ENCODE measurements at regions not wholly inside any gene's neighbourhood (a gene's known extent, or its start where the extent isn't known, plus 50 kb on each side); places are given as distances from the start of the nearest gene placed in this dataset.

DNA sequence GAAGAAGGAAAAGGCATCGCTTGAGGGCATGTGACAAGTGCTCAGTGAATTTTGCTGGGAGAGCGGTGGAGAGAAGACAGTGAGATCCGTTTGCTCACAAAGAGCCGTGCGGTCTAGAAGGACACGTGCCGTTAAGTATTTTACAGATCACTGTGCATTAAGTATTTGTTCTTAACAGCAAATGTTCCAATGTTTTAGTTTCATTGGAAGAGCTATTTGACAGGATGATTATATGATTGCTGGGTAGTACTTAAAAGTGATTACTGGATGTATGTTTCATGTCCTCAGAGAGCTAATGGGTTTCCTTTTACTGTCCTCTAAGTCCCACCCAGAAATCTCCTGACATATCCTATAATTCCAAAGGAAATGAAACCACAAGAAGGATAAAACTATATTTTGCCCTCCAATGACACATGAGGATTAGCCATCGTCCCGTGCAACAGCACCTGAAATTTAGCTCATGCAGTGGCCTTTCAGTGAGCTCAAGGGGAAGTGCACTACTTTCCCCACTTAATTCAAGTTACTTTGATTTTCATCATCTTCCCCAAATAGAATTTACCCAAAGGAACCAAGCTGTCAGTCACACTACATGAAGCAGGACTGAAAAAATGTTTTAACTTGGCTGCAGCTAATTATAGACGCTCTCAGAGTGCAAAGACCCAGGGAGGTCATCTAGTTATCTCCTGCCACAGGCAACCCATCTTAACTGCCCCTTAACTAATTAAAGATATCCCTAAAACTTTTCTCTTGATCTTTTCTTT is 80.3 kb downstream of the KLF6 start:
- H3K27me3 ChIP-seq (ENCODE audit: low read depth, low read length), result no peaks in the 10 kb centered on the region
- H3K36me3 ChIP-seq (ENCODE audit: control insufficient read depth in 1 of 2, insufficient read depth in 2 of 2, low read length in 2 of 2), result no peaks in the 10 kb centered on the region
- H3K4me3 ChIP-seq (ENCODE audit: low read depth in 1 of 2, low read length in 2 of 2), result no peak overlapping the region
- no peak overlapping the region for H3K27ac ChIP-seq (ENCODE audit: low read length)
- no peaks in the 10 kb centered on the region for H3K9me3 ChIP-seq (ENCODE audit: control insufficient read depth in 1 of 2, low read length in 2 of 2)
- H3K4me1 ChIP-seq (ENCODE audit: control insufficient read depth in 1 of 2, insufficient read depth in 2 of 2, low read length in 2 of 2), result no peaks in the 10 kb centered on the region

DNA sequence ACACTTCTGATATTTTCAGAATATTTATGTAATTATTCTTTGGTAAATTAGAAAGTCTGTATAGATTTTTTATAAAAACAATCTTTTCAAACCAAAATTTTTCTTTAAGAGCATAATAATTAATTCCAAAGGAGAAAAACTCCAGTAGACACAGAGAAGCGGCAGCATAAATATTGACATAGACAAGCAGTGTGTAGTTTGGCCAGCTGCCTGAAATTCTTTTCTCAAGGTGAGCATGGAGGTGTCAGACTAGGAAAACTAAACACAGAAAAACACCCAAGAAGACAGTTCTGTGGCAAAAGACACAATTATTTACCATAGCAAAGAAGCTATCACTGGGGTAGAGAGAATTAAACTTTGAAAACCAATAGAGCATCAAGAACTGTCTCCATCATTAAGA is 82.4 kb downstream of the KLF6 start:
- H3K4me1 ChIP-seq (ENCODE audit: control insufficient read depth in 1 of 2, insufficient read depth in 2 of 2, low read length in 2 of 2), result no peaks in the 10 kb centered on the region

GRCh38 chr10:3702056-3702546 is 82.9 kb downstream of the KLF6 start:
- H3K9me3 ChIP-seq (ENCODE audit: control insufficient read depth in 1 of 2, low read length in 2 of 2), result no peaks in the 10 kb centered on the region
- H3K4me3 ChIP-seq (ENCODE audit: low read depth in 1 of 2, low read length in 2 of 2), result no peak overlapping the region
- no peaks in the 10 kb centered on the region for H3K36me3 ChIP-seq (ENCODE audit: control insufficient read depth in 1 of 2, insufficient read depth in 2 of 2, low read length in 2 of 2)
- H3K27me3 ChIP-seq (ENCODE audit: low read depth, low read length), result no peaks in the 10 kb centered on the region
- no peaks in the 10 kb centered on the region for H3K4me1 ChIP-seq (ENCODE audit: control insufficient read depth in 1 of 2, insufficient read depth in 2 of 2, low read length in 2 of 2)
- H3K27ac ChIP-seq (ENCODE audit: low read length), result no peak overlapping the region

More for the DNA sequence above, 82.4 kb downstream of the KLF6 start:
- Histone ChIP-seq H3K27me3 (ENCODE audit: low read depth, low read length) (no peaks in the 10 kb centered on the region), H3K4me3 (ENCODE audit: low read depth in 1 of 2, low read length in 2 of 2) (no peak overlapping the region), H3K9me3 (ENCODE audit: control insufficient read depth in 1 of 2, low read length in 2 of 2) (no peaks in the 10 kb centered on the region), H3K27ac (ENCODE audit: low read length) (no peak overlapping the region), H3K36me3 (ENCODE audit: control insufficient read depth in 1 of 2, insufficient read depth in 2 of 2, low read length in 2 of 2) (no peaks in the 10 kb centered on the region)

DNA sequence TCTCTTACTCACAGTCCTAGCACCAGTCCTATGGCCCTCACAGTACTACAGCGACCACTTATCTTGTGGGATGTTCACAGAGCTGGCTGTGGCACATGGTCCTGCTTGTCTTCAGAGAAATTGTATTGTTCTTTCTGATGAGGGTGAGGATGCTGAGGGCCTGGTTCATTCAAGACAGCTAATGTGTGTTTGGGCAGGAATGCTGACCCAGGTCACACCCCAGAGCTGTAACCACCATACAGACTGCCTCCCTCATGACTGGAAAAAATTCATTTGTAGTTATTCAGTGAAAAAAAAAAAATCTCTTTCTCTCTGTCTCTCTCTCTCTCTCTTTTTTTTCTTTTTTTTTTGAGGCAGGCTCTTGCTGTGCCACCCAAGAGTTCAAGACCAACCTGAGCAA is 83.5 kb downstream of the KLF6 start:
- no peaks in the 10 kb centered on the region for H3K27me3 ChIP-seq (ENCODE audit: low read depth, low read length)
- no peaks in the 10 kb centered on the region for H3K36me3 ChIP-seq (ENCODE audit: control insufficient read depth in 1 of 2, insufficient read depth in 2 of 2, low read length in 2 of 2)
- no peaks in the 10 kb centered on the region for H3K4me1 ChIP-seq (ENCODE audit: control insufficient read depth in 1 of 2, insufficient read depth in 2 of 2, low read length in 2 of 2)
- H3K9me3 ChIP-seq (ENCODE audit: control insufficient read depth in 1 of 2, low read length in 2 of 2), result no peaks in the 10 kb centered on the region
- H3K4me3 ChIP-seq (ENCODE audit: low read depth in 1 of 2, low read length in 2 of 2), result no peak overlapping the region
- no peak overlapping the region for H3K27ac ChIP-seq (ENCODE audit: low read length)

- Histone ChIP-seq H3K4me3 (ENCODE audit: low read depth in 1 of 2, low read length in 2 of 2) (no peak overlapping the region), H3K9me3 (ENCODE audit: control insufficient read depth in 1 of 2, low read length in 2 of 2) (no peaks in the 10 kb centered on the region), H3K36me3 (ENCODE audit: control insufficient read depth in 1 of 2, insufficient read depth in 2 of 2, low read length in 2 of 2) (no peaks in the 10 kb centered on the region), H3K27ac (ENCODE audit: low read length) (no peak overlapping the region), H3K27me3 (ENCODE audit: low read depth, low read length) (no peaks in the 10 kb centered on the region), H3K4me1 (ENCODE audit: control insufficient read depth in 1 of 2, insufficient read depth in 2 of 2, low read length in 2 of 2) (no peaks in the 10 kb centered on the region)
Measured at GRCh38 chr10:3700531-3701076, 84.4 kb downstream of the KLF6 start.

DNA sequence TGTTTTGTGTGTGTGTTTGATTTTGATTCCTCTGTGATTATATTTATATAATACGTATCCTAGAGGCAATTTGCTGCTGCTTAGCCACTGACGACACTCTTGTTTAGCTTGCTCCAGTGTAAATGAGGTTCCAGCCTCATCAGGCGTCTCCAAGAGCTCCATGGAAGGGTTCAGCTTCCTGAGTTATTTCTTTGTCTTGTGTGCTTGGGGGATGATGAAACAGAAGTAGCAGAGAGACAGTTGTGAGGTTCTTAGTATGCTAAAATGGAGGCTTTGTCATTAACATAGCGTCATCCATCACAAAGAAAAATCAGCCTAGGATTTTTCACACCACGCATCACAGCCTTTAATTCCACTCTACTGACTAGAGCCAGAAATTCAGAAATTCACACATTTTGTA is 85.1 kb downstream of the KLF6 start:
- Histone ChIP-seq H3K27ac (ENCODE audit: low read length) (no peak overlapping the region), H3K4me3 (ENCODE audit: low read depth in 1 of 2, low read length in 2 of 2) (no peak overlapping the region), H3K9me3 (ENCODE audit: control insufficient read depth in 1 of 2, low read length in 2 of 2) (no peaks in the 10 kb centered on the region), H3K27me3 (ENCODE audit: low read depth, low read length) (no peaks in the 10 kb centered on the region), H3K36me3 (ENCODE audit: control insufficient read depth in 1 of 2, insufficient read depth in 2 of 2, low read length in 2 of 2) (no peaks in the 10 kb centered on the region), H3K4me1 (ENCODE audit: control insufficient read depth in 1 of 2, insufficient read depth in 2 of 2, low read length in 2 of 2) (no peaks in the 10 kb centered on the region)

- Histone ChIP-seq H3K27ac (ENCODE audit: low read length) (no peak overlapping the region), H3K36me3 (ENCODE audit: control insufficient read depth in 1 of 2, insufficient read depth in 2 of 2, low read length in 2 of 2) (no peaks in the 10 kb centered on the region), H3K9me3 (ENCODE audit: control insufficient read depth in 1 of 2, low read length in 2 of 2) (no peaks in the 10 kb centered on the region), H3K27me3 (ENCODE audit: low read depth, low read length) (no peaks in the 10 kb centered on the region), H3K4me3 (ENCODE audit: low read depth in 1 of 2, low read length in 2 of 2) (no peak overlapping the region), H3K4me1 (ENCODE audit: control insufficient read depth in 1 of 2, insufficient read depth in 2 of 2, low read length in 2 of 2) (no peaks in the 10 kb centered on the region)
Measured at GRCh38 chr10:3698312-3698711, 86.7 kb downstream of the KLF6 start.

DNA sequence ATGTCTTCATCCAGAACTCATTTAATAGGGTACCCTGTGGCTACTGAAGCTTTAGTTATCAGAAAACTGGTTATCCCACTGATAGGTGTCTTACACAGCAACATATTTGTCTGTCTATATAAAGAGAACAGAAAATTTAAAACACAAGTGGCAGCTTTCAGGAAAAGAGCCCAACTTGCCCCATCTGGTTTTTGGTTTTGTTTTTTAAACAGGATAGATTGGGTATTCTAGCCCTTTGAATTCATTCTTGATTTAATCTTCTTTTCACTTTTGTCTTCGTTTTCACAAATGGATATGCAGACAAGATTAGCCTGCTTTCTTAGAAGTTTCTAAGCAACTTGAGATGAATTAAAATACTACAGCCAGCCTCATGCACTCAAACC is 91.3 kb downstream of the KLF6 start:
- H3K27ac ChIP-seq (ENCODE audit: low read length), result no peak overlapping the region
- no peaks in the 10 kb centered on the region for H3K9me3 ChIP-seq (ENCODE audit: control insufficient read depth in 1 of 2, low read length in 2 of 2)
- no peaks in the 10 kb centered on the region for H3K36me3 ChIP-seq (ENCODE audit: control insufficient read depth in 1 of 2, insufficient read depth in 2 of 2, low read length in 2 of 2)
- no peak overlapping the region for H3K4me3 ChIP-seq (ENCODE audit: low read depth in 1 of 2, low read length in 2 of 2)
- H3K4me1 ChIP-seq (ENCODE audit: control insufficient read depth in 1 of 2, insufficient read depth in 2 of 2, low read length in 2 of 2), result peaks cover 0 to 4% of the 10 kb centered on the region in 2 donors
- no peaks in the 10 kb centered on the region for H3K27me3 ChIP-seq (ENCODE audit: low read depth, low read length)

DNA sequence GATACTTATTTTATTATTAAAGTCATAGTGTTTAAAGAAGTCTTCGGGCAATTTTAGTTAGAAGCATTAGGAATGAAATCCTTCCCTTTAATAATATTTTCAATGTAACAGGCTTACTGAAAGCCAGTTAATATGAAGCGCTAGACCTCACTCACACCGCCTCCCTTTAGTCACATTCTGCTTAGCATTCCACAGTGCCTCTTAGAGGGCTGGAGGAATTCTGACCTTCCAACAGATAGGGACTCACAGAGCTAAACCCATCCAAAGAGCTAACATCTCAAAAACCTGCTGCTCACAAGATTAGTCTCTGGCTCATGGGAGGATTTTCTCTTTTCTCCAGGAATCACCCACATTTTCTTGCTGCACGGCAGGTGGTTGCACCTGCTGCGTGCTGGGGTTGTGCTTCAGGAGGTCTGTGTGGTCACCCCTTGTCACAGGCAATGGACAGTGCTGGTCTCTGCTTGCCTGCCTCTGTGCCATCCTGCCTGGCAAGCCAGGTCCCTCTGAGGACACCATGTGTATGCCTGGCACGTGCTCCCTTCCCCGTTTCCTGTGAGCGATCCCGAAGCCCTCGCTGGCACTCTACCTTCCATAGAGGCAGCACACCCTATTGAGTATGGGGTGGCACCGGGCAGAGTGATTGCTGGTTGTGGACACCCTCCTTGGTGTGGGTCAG is 91.8 kb downstream of the KLF6 start:
- Histone ChIP-seq H3K4me1 (ENCODE audit: control insufficient read depth in 1 of 2, insufficient read depth in 2 of 2, low read length in 2 of 2) (peaks cover 0 to 4% of the 10 kb centered on the region in 2 donors), H3K27ac (ENCODE audit: low read length) (no peak overlapping the region), H3K27me3 (ENCODE audit: low read depth, low read length) (no peaks in the 10 kb centered on the region), H3K9me3 (ENCODE audit: control insufficient read depth in 1 of 2, low read length in 2 of 2) (no peaks in the 10 kb centered on the region), H3K4me3 (ENCODE audit: low read depth in 1 of 2, low read length in 2 of 2) (no peak overlapping the region), H3K36me3 (ENCODE audit: control insufficient read depth in 1 of 2, insufficient read depth in 2 of 2, low read length in 2 of 2) (no peaks in the 10 kb centered on the region)

GRCh38 chr10:3692387-3692999 is 92.5 kb downstream of the KLF6 start:
- H3K27ac ChIP-seq (ENCODE audit: low read length), result no peak overlapping the region
- no peaks in the 10 kb centered on the region for H3K36me3 ChIP-seq (ENCODE audit: control insufficient read depth in 1 of 2, insufficient read depth in 2 of 2, low read length in 2 of 2)
- no peaks in the 10 kb centered on the region for H3K9me3 ChIP-seq (ENCODE audit: control insufficient read depth in 1 of 2, low read length in 2 of 2)
- no peak overlapping the region for H3K4me3 ChIP-seq (ENCODE audit: low read depth in 1 of 2, low read length in 2 of 2)
- H3K27me3 ChIP-seq (ENCODE audit: low read depth, low read length), result no peaks in the 10 kb centered on the region
- peaks cover 0 to 4% of the 10 kb centered on the region in 2 donors for H3K4me1 ChIP-seq (ENCODE audit: control insufficient read depth in 1 of 2, insufficient read depth in 2 of 2, low read length in 2 of 2)

- Histone ChIP-seq H3K4me3 (ENCODE audit: low read depth in 1 of 2, low read length in 2 of 2) (no peak overlapping the region), H3K9me3 (ENCODE audit: control insufficient read depth in 1 of 2, low read length in 2 of 2) (no peaks in the 10 kb centered on the region), H3K4me1 (ENCODE audit: control insufficient read depth in 1 of 2, insufficient read depth in 2 of 2, low read length in 2 of 2) (peaks cover 0 to 4% of the 10 kb centered on the region in 2 donors), H3K36me3 (ENCODE audit: control insufficient read depth in 1 of 2, insufficient read depth in 2 of 2, low read length in 2 of 2) (no peaks in the 10 kb centered on the region), H3K27me3 (ENCODE audit: low read depth, low read length) (no peaks in the 10 kb centered on the region), H3K27ac (ENCODE audit: low read length) (no peak overlapping the region)
Measured at GRCh38 chr10:3691482-3691881, 93.5 kb downstream of the KLF6 start.
